GM12875 (cell line): ENCODE measurements at regions not wholly inside any gene's neighbourhood (a gene's known extent, or its start where the extent isn't known, plus 50 kb on each side); places are given as distances from the start of the nearest gene placed in this dataset.

Source experiments
- H3K4me3 ChIP-seq: one replicate; pipeline ENCODE4 v1.5.1; 2011; ENCODE audit warnings: low read depth, low read length, control low read depth
- CTCF ChIP-seq: IDR thresholded peaks from 2 replicates; pipeline ENCODE4 v1.5.1; 2011; ENCODE audit warnings: low read depth, mild to moderate bottlenecking, control low read depth, inconsistent platforms, low read length, moderate library complexity, borderline replicate concordance; ENCODE audit not compliant: insufficient read depth

GRCh38 chr3:8077126-8077525 lies 424.5 kb upstream of the LMCD1 start:
- no peak overlapping the region for H3K4me3 ChIP-seq
- TF ChIP-seq CTCF, result no peak

- TF ChIP-seq CTCF, result no peak
- no peak overlapping the region for H3K4me3 ChIP-seq
These were observed 421.2 kb upstream of the LMCD1 start for GRCh38 chr3:8080464-8080863.

- TF ChIP-seq CTCF, result no peak
These were observed 416.1 kb upstream of the LMCD1 start for GRCh38 chr3:8085498-8085897.

GRCh38 chr3:8087951-8088350 lies 413.7 kb upstream of the LMCD1 start:
- H3K4me3 ChIP-seq, result no peak overlapping the region
- TF ChIP-seq CTCF, result no peak

More at GRCh38 chr3:8085498-8085897, 416.1 kb upstream of the LMCD1 start:
- no peak overlapping the region for H3K4me3 ChIP-seq

GRCh38 chr3:8094415-8094814 lies 407.2 kb upstream of the LMCD1 start:
- no peak for TF ChIP-seq CTCF
- no peak overlapping the region for H3K4me3 ChIP-seq

GRCh38 chr3:8095724-8096123 lies 405.9 kb upstream of the LMCD1 start:
- no peak for TF ChIP-seq CTCF
- H3K4me3 ChIP-seq, result no peak overlapping the region

GRCh38 chr3:8097690-8098089 lies 403.9 kb upstream of the LMCD1 start:
- no peak for TF ChIP-seq CTCF
- H3K4me3 ChIP-seq, result no peak overlapping the region
